ENCODE measurements at regions not wholly inside any gene's neighbourhood (a gene's known extent, or its start where the extent isn't known, plus 50 kb on each side); places are given as distances from the start of the nearest gene placed in this dataset.

- DNase-seq (ENCODE audit: low read depth) = no peak
Measured at GRCh38 chr3:80492162-80492561, 724.4 kb upstream of the ROBO1 start.

DNA sequence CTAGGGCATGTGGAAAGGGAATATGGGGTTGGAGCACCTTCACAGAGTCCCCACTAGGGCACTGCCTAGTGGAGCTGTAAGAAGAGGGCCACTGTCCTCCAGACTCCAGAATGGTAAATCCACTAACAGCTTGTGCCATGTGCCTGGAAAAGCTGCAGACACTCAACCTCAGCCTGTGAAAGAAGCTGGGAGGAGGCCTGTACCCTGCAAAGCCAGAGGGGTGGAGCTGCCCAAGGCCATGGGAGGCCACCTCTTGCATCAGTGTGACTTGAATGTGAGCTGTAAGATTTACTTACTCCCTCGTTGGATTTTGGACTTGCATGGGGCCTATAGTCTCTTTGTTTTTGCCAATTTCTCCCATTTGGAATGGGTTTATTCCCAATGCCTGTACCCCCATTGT lies 705.2 kb upstream of the ROBO1 start:
- DNase-seq (ENCODE audit: low read depth) = no peak

- no peak for DNase-seq (ENCODE audit: low read depth)
Measured at GRCh38 chr3:80472459-80472858, 704.7 kb upstream of the ROBO1 start.

DNA sequence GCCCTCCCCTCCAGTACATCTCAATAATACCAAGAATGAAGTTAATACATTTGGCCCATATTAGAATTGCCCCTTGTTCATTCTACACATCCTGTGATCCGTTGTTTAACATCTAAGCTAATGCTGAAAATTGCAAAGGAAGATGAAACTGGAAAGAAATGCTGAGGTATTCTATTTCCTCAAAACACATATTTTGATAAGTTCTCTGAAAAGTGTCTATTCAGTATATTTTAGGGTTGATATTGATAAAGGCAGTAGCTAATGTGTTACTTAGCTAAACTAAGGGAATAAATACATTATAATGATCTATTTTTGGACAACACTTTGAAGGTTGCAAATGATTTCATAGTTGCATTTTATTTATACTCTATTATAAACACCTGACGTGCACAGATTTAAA lies 702.6 kb upstream of the ROBO1 start:
- no peak for DNase-seq (ENCODE audit: low read depth)

DNA sequence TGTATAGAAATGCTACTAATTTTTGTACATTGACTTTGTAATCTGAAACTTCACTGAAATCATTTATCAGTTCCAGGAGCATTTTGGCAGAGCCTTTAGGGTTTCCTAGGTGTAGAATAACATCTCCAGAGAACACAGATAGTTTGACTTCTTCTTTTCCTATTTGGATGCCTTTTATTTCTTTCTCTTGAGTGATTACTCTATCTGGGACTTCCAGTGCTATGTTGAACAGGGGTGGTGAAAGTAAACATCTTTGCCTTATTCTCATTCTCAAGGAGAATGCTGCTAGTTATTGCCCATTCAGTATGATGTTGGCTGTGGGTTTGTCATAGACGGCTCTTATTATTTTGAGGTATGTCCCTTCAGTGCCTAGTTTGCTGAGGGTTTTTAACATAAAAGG lies 697.9 kb upstream of the ROBO1 start:
- no peak for DNase-seq (ENCODE audit: low read depth)

- no peak for DNase-seq (ENCODE audit: low read depth)
Measured at GRCh38 chr3:80451393-80451792, 683.6 kb upstream of the ROBO1 start.

DNA sequence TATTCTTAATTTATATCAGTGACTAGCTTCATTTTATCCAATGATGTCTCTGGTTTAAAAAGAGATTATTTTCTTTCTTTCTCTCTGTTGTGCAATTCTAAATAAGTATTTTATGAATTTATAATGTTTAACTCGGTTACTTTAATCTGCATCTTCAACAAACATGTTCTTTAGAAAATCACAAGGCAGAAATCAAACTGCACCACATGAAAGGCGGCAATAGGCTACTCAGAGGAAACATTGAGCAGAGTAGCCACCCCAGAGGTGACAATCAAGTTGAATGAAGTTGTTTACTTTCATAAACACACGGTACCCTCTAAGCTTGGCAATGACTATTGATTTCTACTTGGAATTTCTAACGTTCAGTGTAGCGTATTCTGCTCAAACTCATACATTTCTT lies 677.8 kb upstream of the ROBO1 start:
- no peak for DNase-seq (ENCODE audit: low read depth)

DNA sequence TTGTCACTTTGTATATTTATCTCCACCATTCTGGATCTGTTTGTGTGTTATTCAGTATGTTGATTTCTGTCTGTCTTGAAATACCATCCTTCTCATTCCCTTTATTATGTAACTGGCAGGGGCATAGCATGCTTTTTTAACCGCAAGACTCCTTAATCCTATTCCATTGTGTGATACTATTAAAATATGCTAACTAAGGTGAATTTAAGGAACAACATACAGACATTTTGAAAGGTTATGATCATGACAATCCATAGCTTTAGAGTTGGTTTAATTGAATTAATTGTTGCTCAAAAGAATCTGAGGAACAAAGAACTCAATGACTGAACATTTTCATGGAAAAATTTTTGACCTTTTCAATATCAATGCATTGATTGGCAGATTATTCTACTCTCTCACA lies 677.3 kb upstream of the ROBO1 start:
- no peak for DNase-seq (ENCODE audit: low read depth)

- no peak for DNase-seq (ENCODE audit: low read depth)
Measured at GRCh38 chr3:80439490-80439889, 671.7 kb upstream of the ROBO1 start.

DNA sequence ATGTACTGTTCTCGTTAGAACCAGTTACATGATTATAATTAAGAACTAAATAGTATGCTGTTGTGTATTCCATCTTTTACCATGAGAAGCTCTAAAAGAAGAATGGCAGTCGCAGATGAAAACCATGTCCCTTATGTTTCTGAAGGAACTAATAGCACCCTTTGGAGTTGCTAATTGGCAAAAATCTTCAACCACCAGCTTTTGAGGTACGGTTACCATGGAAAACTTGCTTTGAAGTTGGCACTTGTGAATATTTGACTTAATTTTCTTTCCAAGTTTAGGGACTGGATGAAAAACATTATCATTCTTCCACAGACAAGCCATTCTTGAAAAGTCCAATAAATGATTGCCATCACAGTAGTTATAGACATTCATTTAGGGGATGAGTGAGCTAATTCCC lies 666.6 kb upstream of the ROBO1 start:
- DNase-seq (ENCODE audit: low read depth) = no peak

DNA sequence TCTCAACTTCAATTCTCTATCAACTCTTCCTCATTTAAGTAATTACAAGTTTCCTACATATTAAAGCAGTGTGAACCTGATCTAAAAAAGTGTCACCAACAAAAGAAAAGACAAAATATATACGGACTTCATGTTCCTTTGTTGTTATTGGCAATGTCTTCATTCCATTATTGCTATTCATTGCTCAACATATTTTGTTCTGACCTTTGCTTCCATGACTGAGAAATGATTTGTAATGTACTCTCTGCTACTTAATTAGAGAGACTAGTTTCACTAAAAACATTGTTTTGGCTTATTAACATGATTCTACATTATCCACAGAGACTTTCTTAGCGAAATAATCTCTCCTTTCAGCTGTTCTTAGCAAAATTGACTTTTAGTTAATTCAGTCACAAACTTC lies 657.2 kb upstream of the ROBO1 start:
- no peak for DNase-seq (ENCODE audit: low read depth)

DNA sequence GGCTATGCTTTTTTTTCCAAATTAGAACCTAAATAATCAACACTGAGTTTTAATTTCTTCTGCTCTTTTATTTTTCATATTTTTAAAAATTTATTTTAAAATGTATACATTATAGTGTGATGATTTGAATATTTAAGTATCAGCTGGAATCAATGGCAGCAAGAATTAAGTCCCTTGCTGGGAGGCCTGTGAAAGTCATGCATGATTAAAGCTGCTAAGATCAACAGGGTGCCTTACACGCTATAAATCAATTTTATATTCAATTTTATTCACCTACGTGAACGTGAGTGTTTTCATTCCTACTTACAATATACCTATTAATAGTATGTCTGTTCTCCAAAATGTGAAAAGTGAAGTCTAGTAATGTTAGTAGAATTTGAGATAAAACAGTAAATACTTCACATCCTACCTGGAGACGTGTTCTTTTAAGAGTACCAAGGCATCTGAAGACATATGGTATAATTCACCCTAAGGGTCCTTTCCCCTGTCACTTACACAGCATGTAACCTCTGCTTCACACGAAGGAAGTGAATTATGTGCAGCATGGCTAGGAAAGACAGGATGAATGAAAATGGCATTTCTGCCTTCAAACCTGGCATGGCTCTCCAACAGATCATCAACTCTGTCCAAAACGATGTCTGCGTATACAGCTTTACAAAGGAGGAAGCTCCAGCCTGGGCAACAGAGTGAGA lies 640.4 kb upstream of the ROBO1 start:
- DNase-seq (ENCODE audit: low read depth) = no peak

- DNase-seq (ENCODE audit: low read depth) = no peak
Measured at GRCh38 chr3:80405618-80406017, 637.8 kb upstream of the ROBO1 start.

GRCh38 chr3:80395023-80395422 lies 627.2 kb upstream of the ROBO1 start:
- DNase-seq (ENCODE audit: low read depth) = no peak

DNA sequence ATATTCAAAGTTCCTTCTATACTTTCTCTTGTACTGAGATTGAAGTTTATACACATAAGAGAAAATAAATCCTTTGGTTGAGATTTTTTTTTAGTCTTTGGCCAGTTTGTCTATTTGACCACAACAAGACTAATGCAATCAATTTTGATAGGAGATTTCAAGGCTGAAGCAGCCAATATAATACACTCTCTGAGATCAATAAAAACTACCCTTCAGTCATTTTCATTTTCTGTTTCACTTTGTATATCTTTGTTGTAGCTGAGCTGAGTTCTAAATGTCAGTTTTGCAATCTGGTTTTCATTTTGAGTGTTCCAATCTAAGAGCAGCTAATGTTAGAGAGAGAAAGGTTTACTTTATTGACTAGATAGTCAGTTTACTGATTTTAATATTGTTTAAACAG lies 623.8 kb upstream of the ROBO1 start:
- no peak for DNase-seq (ENCODE audit: low read depth)

GRCh38 chr3:80384811-80385210 lies 617.0 kb upstream of the ROBO1 start:
- no peak for DNase-seq (ENCODE audit: low read depth)

DNA sequence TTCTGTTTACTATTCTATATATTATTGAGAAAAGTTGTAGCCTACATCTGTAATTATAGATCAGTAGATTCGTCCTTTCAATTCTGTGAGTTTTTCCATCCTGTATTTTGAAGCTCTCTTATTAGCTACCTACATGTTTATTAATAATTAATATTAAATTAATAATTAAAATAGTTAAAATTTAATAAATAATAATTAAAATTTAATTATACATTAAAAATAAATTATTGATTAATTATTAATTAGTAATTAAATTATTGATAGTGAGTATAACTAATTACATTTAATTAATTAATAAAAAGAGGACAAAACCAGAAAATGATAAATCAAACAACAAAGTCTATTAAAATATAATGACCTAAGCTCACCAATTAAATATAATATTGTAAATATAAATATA lies 606.6 kb upstream of the ROBO1 start:
- DNase-seq (ENCODE audit: low read depth) = no peak

- no peak for DNase-seq (ENCODE audit: low read depth)
Measured at GRCh38 chr3:80368616-80369015, 600.8 kb upstream of the ROBO1 start.

- no peak for DNase-seq (ENCODE audit: low read depth)
Measured at GRCh38 chr3:80366808-80367548, 599.2 kb upstream of the ROBO1 start.

DNA sequence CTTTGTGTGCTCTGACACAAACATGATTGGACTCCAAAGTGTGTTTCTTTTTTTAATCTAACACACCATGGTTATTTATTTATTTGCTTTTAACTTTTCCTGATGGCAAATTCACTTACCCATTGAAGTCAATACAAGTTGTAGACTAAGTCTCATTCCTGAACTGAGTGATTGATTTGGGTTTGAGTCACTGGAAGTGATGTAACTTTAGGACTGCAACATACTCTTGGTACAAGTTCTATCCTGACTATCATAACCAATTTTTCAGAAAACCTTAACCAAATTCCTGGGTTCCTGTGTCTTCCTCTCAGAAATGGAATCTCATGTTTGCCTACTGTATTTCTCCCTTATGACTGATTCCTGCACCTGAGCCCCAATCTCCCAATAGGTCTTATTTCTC lies 590.0 kb upstream of the ROBO1 start:
- no peak for DNase-seq (ENCODE audit: low read depth)

DNA sequence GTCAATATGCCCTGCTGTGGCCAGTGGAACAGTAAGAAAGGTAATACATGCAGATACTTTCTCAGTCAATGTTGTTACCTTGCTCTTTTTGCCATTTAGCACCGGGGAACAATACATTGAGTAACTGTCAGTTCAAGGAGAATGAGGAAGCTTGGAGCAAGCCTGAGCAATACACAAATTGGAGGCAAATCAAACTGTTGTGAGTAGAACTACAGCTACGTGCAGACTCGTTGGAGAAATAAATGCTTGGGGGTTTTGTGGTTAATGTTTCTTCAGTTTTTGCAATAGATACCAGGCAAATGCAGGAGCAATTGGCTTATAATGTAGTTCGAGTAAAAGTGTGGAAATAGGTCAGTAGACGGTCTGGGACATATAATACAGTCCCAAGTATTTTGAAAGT lies 587.3 kb upstream of the ROBO1 start:
- no peak for DNase-seq (ENCODE audit: low read depth)

GRCh38 chr3:80351201-80351600 lies 583.4 kb upstream of the ROBO1 start:
- DNase-seq (ENCODE audit: low read depth) = no peak

DNA sequence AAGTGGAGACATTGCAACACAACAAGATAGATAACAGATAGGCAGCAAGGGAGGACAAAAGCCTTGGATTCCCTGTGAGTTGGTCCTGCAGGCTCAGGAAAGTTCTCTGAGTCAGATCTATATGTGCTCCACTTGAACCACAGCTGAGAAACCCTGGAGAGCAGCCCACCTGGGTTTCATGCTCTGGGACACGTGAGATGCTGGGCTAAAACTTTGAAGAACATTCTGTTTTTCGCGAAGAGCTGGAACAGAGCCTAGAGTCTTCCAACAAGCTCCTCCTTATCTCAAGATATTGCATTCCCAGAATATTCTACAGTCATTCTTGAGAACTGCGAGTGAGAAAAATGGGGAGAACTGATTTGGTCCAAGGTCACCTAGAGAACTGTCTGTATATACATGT lies 583.0 kb upstream of the ROBO1 start:
- DNase-seq (ENCODE audit: low read depth) = no peak

- DNase-seq (ENCODE audit: low read depth) = no peak
Measured at GRCh38 chr3:80338366-80338765, 570.6 kb upstream of the ROBO1 start.

Data from GM04504 (cell line).